K562 (cell line): ENCODE measurements at regions not wholly inside any gene's neighbourhood (a gene's known extent, or its start where the extent isn't known, plus 50 kb on each side); places are given as distances from the start of the nearest gene placed in this dataset.

Experiments used
- ATAC-seq: fragments of 200-7000 bp; cut with Tn5 transposase; 3 replicates; pipeline ENCODE4 v1.9.1; 2020; ENCODE audit warnings: moderate library complexity
- BruUV-seq: library from RNA; stranded (reverse); fragments of 400-500 nt; replicated peaks from 2 replicates; lab custom pipeline; 2021; lab: Mats Ljungman, UMichigan
- CTCF ChIA-PET: fragments of 300-600 bp; formaldehyde crosslinking; extraction: SDS; loops from one replicate; lab custom pipeline; 2021; ENCODE audit warnings: low intra/inter-chr PET ratio; lab: Yijun Ruan, JAX
- POLR2A ChIA-PET: fragments of 300-600, 350-650 bp; sonication (Branson Sonifier 250); formaldehyde crosslinking; extraction: SDS; loops from one replicate; lab custom pipeline; 2021; ENCODE audit warnings: antibody characterized with exemption, inconsistent platforms; lab: Yijun Ruan, JAX
- DNase-seq, 4 experiments: peaks; one replicate each; pipeline versions ENCODE4 v3.0.0 to v3.0.0-alpha.2; 2011 to 2018; ENCODE audit warnings: low spot score in 3 of 4, mixed read lengths in 3 of 4; ENCODE audit errors: extremely low read depth in 1 of 4
- FAIRE-seq: peaks from 2 replicates; lab custom pipeline; 2011; peaks lifted over from hg19 to GRCh38; lab: Jason Lieb, UNC
- H2AFZ ChIP-seq: 2 replicates; pipeline ENCODE4 v1.6.0; 2011; ENCODE audit warnings: low read depth, low read length, control low read depth, inconsistent platforms
- H3K27ac ChIP-seq: fragments of 200-600 bp; 3 replicates; pipeline ENCODE4 v1.8.0; 2011; ENCODE audit warnings: low read depth, mild to moderate bottlenecking, control low read depth, inconsistent platforms, low read length, moderate library complexity, mixed read lengths; ENCODE audit errors: extremely low read depth
- H3K27me3 ChIP-seq, 2 experiments: fragments of 300-600 bp in 1 of 2; 2 replicates in 1 of 2; 3 replicates in 1 of 2; pipeline versions ENCODE4 v1.6.0 to v1.8.0; 2011; ENCODE audit warnings: inconsistent platforms in 2 of 2, low read length in 2 of 2, mild to moderate bottlenecking in 1 of 2, mixed read lengths in 1 of 2, moderate library complexity in 1 of 2; ENCODE audit not compliant: control insufficient read depth in 2 of 2, insufficient read depth in 2 of 2
- H3K36me3 ChIP-seq: fragments of 300-600 bp; 3 replicates; pipeline ENCODE4 v1.8.0; 2011; ENCODE audit warnings: mild to moderate bottlenecking, low read length, inconsistent platforms; ENCODE audit not compliant: control insufficient read depth, insufficient read depth
- H3K4me1 ChIP-seq, 2 experiments: fragments of 200-600 bp in 1 of 2; replicated peaks in 1 of 2; 2 replicates in 1 of 2; 3 replicates in 1 of 2; pipeline versions ENCODE4 v1.5.1 to v1.8.0; 2011; ENCODE audit warnings: inconsistent platforms in 2 of 2, low read length in 2 of 2, mild to moderate bottlenecking in 1 of 2, mixed read lengths in 1 of 2, moderate library complexity in 1 of 2; ENCODE audit not compliant: control insufficient read depth in 2 of 2, insufficient read depth in 2 of 2
- H3K4me2 ChIP-seq: 2 replicates; pipeline ENCODE4 v1.6.1; 2011; ENCODE audit warnings: low read length, control low read depth, inconsistent platforms, mixed read lengths; ENCODE audit not compliant: insufficient read depth
- H3K4me3 ChIP-seq: fragments of 200-600 bp; sonication (generic), shearing (Covaris generic); 2 replicates; pipeline ENCODE4 v1.5.1; 2016; ENCODE audit warnings: control low read depth, inconsistent platforms
- H3K79me2 ChIP-seq: fragments of 200-600 bp; 3 replicates; pipeline ENCODE4 v1.8.0; 2011; ENCODE audit warnings: low read length, inconsistent platforms; ENCODE audit not compliant: control insufficient read depth, insufficient read depth
- H3K9ac ChIP-seq, 2 experiments: 2 replicates each; pipeline versions ENCODE4 v1.6.0 to v1.6.1; 2011; ENCODE audit warnings: low read depth in 2 of 2, low read length in 2 of 2, control low read depth in 1 of 2, inconsistent platforms in 1 of 2, mild to moderate bottlenecking in 1 of 2, mixed read lengths in 1 of 2; ENCODE audit not compliant: insufficient read depth in 1 of 2
- H3K9me1 ChIP-seq: one replicate; pipeline ENCODE4 v1.6.0; 2011; ENCODE audit warnings: inconsistent platforms, mild to moderate bottlenecking, low read length, moderate library complexity; ENCODE audit not compliant: control insufficient read depth, insufficient read depth
- H3K9me3 ChIP-seq: replicated peaks from 2 replicates; pipeline ENCODE4 v1.5.1; 2011; ENCODE audit warnings: low read depth, low read length, inconsistent platforms; ENCODE audit not compliant: control insufficient read depth, insufficient read depth
- H4K20me1 ChIP-seq: replicated peaks from 2 replicates; pipeline ENCODE4 v1.6.1; 2011; ENCODE audit warnings: low read length, inconsistent platforms, mixed read lengths; ENCODE audit not compliant: control insufficient read depth, insufficient read depth
- C11orf30 ChIP-seq: fragments of 450-650 bp; IDR thresholded peaks from 2 replicates; pipeline ENCODE4 v1.6.1; 2016; ENCODE audit warnings: low read depth, mild to moderate bottlenecking
- CLOCK ChIP-seq: fragments of 250-450 bp; sonication (Bioruptor Pico); IDR thresholded peaks from 2 replicates; pipeline ENCODE4 v1.4.0; 2020; ENCODE audit warnings: mild to moderate bottlenecking, moderate library complexity, borderline replicate concordance
- FOSL1 ChIP-seq: fragments of 200-800 bp; sonication (Bioruptor generic); conservative IDR thresholded peaks from 2 replicates; pipeline ENCODE4 v1.6.1; 2016; ENCODE audit warnings: missing genetic modification characterization, missing compliant biosample characterization
- HMG20B ChIP-seq: fragments of 250-450 bp; sonication (Bioruptor Pico); IDR thresholded peaks from 2 replicates; pipeline ENCODE4 v1.5.0; 2021; ENCODE audit warnings: mild to moderate bottlenecking
- HNRNPLL ChIP-seq: fragments of 200-400 bp; formaldehyde crosslinking; IDR thresholded peaks from 2 replicates; pipeline ENCODE4 v1.6.1; 2017; ENCODE audit warnings: low read length, low read depth, mild to moderate bottlenecking; ENCODE audit not compliant: poor library complexity, severe bottlenecking
- KAT7 ChIP-seq: sonication (generic); formaldehyde crosslinking; IDR thresholded peaks from 2 replicates; pipeline ENCODE4 v1.8.0; 2022; ENCODE audit warnings: missing genetic modification reagents, mild to moderate bottlenecking, borderline replicate concordance
- PHTF2 ChIP-seq: fragments of 250-450 bp; sonication (Bioruptor Pico); IDR thresholded peaks from 2 replicates; pipeline ENCODE4 v1.5.0; 2021; ENCODE audit warnings: mild to moderate bottlenecking
- POLR2G ChIP-seq: fragments of 200-400 bp; formaldehyde crosslinking; IDR thresholded peaks from 2 replicates; pipeline ENCODE4 v1.6.1; 2017; ENCODE audit warnings: low read depth, mild to moderate bottlenecking, antibody characterized with exemption, low read length, moderate library complexity
- TOE1 ChIP-seq, 2 experiments: fragments of 450-650 bp in 1 of 2; sonication (generic) in 1 of 2; formaldehyde crosslinking in 1 of 2; IDR thresholded peaks; 2 replicates each; pipeline versions ENCODE4 v1.7.1 to v1.8.0; 2016 to 2022; ENCODE audit warnings: borderline replicate concordance in 2 of 2, mild to moderate bottlenecking in 2 of 2, antibody characterized with exemption in 1 of 2, inconsistent platforms in 1 of 2, low read depth in 1 of 2, missing genetic modification reagents in 1 of 2, moderate library complexity in 1 of 2
- ZBTB49 ChIP-seq: sonication (generic); formaldehyde crosslinking; IDR thresholded peaks from 2 replicates; pipeline ENCODE4 v1.8.0; 2022; ENCODE audit warnings: missing genetic modification reagents, mild to moderate bottlenecking, borderline replicate concordance
- in situ Hi-C: fragments of 300-500 bp; cut with MboI; formaldehyde crosslinking; loops from 4 replicates; pipeline ENCODE4 v1.15.0; 2018; ENCODE audit warnings: inconsistent platforms, mixed read lengths
- intact Hi-C: fragments of 100-400 bp; cut with micrococcal nuclease; formaldehyde crosslinking; loops from 2 replicates; pipeline ENCODE4 v1.14.2; 2022

- Histone ChIP-seq H2AFZ (no peak overlapping the region), H3K9me3 (no peaks in the 10 kb centered on the region), H4K20me1 (no peaks in the 10 kb centered on the region), H3K36me3 (no peaks in the 10 kb centered on the region), H3K9me1 (no peaks in the 10 kb centered on the region), H3K4me3 (no peak overlapping the region), H3K4me1 (no peaks in the 10 kb centered on the region), H3K27ac (no peak overlapping the region), H3K27me3 (no peaks in the 10 kb centered on the region), H3K4me2 (no peak overlapping the region), H3K9ac (no peak overlapping the region), H3K79me2 (no peaks in the 10 kb centered on the region)
- ChIA-PET CTCF (no interaction called here), POLR2A (no interaction called here)
- intact Hi-C loops (no loop called here), in situ Hi-C loops (no loop called here)
- DNase-seq (no peak), FAIRE-seq (no peak), ATAC-seq (no peak)
- TF ChIP-seq TOE1 (IDR thresholded peaks at IDR 0.05; ENCODE audit: borderline replicate concordance) (no peak), TOE1 (CRISPR knock-in tag; IDR thresholded peaks at IDR 0.05; ENCODE audit: borderline replicate concordance, low read depth) (no peak), HMG20B (no peak), POLR2G (no peak), ZBTB49 (CRISPR knock-in tag) (no peak), PHTF2 (CRISPR knock-in tag) (no peak), CLOCK (CRISPR knock-in tag) (no peak), C11orf30 (no peak), FOSL1 (tag) (no peak), KAT7 (CRISPR knock-in tag) (no peak), HNRNPLL (no peak)
- no TSS peak for BruUV-seq
Measured at GRCh38 chr21:16865632-16866031, 647.2 kb upstream of the CXADR start.
